Stimulated activated CD8-positive, alpha-beta memory T cell treated with anti-CD3 and anti-CD28 coated beads, Interleukin-7, amount 100 ng/mL, for 24 hours (primary cell): ENCODE measurements at regions not wholly inside any gene's neighbourhood (a gene's known extent, or its start where the extent isn't known, plus 50 kb on each side); places are given as distances from the start of the nearest gene placed in this dataset.

Source experiments
- DNase-seq: peaks from one replicate; pipeline ENCODE4 v3.0.0-alpha.2; 2020; ENCODE audit warnings: low read depth

DNA sequence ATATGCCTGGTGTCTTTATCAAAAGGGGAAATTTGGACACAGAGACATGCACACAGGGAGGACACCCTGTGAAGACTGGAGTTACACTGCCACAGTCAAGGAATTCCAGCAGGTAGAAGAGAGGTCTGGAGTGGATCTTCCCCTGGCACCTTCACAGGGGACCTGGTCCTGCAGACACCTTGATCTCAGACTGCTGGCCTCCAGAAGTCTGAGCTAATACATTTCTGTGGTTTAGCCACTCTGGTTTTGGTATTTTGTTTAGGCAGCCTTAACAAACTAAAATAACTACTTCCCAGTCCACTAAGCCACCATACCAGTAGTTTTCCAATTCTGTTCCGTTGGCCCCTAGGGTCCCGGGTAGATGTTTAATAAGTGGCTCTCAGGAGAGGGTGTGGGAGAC, 164.7 kb downstream of the SETD4 start:
- DNase-seq, result no peak

GRCh38 chr21:35893156-35893555, 167.2 kb downstream of the SETD4 start:
- no peak for DNase-seq

DNA sequence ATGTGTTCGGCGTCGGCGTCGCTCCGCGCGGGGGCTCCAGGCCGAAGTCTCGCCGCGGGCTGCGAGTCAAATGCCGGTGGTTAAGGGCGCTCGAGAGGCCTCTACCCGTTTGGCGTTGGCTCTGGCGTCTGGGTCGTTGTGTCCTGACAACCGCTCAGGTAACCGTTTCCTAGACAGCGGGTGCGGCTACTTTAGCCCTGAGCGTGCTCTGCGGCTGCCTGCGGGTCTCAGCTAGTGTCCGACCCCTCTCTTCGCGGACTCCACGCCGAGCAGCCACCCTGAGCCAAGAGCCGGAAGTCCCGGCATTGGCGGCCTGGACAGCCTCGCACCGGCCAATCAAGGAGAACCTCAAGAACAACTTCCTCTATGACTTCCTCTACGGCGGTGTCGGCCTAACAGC, 173.4 kb downstream of the SETD4 start:
- DNase-seq, result no peak

GRCh38 chr21:35885942-35886541, 174.3 kb downstream of the SETD4 start:
- no peak for DNase-seq

DNA sequence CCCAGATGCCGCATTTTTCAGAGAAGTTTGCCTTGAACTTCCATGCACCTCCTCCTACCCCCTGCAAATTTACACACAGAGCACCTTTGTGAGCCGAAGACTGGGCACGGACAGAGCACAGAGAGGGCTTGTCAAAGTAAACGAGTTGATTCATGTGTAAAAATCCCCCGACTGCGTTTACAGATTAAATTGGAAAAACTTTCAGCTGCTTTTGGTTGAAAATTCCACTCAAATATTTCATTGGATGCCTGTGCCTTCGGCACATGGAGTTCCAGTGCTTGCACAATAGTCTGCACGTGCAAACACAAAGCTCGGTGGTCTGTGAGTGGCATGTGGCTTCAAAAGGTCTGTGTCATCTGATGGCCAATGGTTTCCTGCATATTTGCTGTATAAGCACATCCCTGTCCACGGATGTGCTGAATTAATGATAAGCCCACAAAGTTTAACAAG, 177.5 kb downstream of the SETD4 start:
- DNase-seq, result no peak

DNA sequence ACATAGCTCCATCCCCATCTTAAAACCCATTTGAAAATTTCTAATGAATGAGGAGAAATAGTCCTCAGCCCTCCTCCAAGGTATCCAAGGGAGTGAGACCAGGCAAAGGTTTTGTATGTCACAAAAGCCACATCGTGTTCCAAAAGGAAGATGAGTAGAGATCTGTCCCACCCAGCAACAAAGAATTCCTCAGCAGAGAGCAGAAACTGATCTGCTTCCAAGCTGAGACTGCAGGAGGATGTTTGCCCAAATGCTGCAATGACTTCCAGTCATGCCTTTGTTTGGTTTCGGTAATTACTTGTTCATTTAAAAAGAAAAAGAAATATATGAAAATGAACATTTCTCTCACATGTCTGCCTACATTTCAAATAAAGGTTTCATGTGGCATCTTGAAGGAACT, 186.9 kb downstream of the SETD4 start:
- no peak for DNase-seq

DNA sequence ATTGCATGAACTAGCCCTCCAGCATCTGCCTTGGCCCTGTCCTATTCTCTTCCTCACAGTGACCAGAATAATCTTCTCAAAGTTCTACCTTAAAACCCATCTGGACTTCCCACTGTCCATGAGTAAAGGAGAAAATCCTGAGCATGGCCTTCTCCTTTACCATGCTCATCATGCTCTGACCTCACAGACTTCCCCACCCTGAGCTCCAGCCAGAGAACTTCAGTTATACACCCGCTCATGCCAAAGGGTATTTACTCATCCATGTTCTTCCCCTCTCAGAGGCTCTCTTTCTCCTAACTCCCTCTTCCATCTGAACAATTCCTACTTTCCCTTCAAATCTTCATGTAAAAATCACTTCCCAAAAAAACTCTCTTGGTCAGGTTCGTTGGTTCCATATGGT, 188.4 kb downstream of the SETD4 start:
- no peak for DNase-seq

- no peak for DNase-seq
These were observed 191.5 kb downstream of the SETD4 start for GRCh38 chr21:35868869-35869223.

- no peak for DNase-seq
These were observed 192.1 kb downstream of the SETD4 start for GRCh38 chr21:35868005-35868868.

- no peak for DNase-seq
These were observed 196.3 kb downstream of the SETD4 start for GRCh38 chr21:35864039-35864438.

DNA sequence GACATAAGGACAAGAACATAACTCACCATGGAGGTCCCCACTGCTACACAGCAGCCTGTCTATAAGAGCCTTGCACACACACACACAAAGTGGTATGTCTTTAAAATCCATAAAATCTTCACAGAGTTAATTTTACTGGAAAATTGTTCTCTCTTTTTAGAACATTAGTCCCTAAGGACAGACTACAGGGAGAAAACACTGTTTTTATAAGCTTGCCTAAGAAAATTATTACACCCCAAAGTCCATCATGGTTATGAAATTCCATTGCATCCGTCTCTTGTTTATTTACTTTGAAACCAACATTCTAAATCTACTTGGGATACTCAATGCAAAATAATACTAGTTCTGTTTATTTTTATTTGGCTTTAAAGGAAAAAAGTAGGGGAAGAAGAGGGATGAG, 197.4 kb downstream of the SETD4 start:
- no peak for DNase-seq

DNA sequence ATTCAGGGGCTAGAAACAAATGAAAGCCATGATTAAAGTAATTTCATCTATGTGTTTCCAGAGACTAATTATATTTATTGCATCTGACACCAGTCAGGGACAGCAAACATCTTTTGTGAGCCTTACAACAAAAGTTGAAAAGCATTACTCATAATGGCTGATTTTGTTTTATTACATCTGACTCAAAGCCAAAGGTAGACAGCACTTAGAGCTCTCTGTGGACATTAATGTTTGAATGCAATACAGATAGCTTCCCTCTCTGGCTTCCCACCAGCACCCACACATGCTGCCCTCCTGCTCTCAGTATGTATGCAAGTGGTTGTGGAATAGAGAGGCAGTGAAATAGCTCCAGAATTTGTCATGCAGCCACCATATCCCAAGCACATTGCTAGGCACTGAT, 198.7 kb downstream of the SETD4 start:
- no peak for DNase-seq

- DNase-seq, result no peak
These were observed 200.0 kb downstream of the SETD4 start for GRCh38 chr21:35860189-35860869.

DNA sequence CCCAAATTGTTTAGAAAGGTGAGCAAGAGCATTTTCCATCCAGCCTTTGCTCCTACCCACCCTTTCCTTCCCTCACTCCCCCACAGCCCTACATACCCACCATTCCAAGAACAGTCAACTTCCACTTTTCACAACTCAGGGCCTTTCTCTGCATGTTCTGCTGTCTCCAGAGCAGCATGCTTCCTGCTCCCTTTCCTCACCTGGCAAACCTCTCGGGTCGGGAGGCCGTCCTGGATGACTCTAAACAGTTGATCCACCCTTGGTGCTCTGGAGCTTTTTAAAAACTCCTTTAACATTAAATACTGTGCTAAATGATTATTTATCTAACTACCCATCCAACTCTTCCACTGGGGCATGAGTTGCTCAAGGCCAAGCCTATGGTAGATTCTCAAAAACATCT, 200.6 kb downstream of the SETD4 start:
- no peak for DNase-seq

GRCh38 chr21:35857095-35857494, 203.2 kb downstream of the SETD4 start:
- DNase-seq, result no peak

- no peak for DNase-seq
These were observed 204.8 kb downstream of the SETD4 start for GRCh38 chr21:35855484-35855883.

- DNase-seq, result no peak
These were observed 206.0 kb downstream of the SETD4 start for GRCh38 chr21:35854281-35854680.

DNA sequence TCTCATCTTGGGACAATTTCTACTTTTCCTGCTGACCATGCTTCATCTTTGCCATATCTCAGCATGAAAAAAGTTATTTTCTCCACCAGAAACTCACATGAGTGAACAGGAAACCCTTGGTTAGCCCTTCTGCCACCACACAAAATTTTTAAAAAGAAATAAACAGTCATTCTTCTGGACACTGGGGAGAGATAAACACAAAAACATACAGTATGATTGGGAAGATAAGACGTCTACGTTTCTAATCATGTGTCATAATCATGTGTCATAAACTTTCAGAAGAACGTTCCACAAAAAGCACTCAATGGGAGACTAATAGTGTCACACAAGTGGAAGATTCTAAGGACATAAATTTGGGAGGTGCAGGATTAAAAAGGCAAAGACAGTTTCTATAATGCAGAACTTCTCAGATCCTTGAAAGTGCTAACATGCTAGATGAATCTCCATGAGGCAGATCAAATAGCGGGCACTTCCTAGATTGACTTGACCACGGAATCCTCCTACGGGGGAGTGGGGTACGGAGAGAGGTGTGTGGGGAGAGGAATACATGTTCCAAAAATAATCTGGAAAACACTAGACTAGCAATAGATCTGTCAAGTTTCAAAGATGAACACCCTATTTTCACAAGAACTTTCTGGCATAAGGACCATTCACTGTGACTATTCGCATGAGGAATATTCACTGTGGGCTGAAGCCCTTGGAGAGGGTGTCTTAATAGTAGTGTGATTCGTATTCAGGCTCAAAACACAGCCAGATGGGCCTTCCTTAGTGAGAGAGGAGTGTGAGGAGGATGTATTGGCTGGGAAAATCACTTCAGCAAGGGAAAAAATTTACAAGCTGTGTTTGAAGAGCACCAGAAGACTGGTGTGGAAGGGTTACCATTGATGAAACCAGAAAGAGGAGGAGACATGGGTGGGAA, 206.7 kb downstream of the SETD4 start:
- no peak for DNase-seq

DNA sequence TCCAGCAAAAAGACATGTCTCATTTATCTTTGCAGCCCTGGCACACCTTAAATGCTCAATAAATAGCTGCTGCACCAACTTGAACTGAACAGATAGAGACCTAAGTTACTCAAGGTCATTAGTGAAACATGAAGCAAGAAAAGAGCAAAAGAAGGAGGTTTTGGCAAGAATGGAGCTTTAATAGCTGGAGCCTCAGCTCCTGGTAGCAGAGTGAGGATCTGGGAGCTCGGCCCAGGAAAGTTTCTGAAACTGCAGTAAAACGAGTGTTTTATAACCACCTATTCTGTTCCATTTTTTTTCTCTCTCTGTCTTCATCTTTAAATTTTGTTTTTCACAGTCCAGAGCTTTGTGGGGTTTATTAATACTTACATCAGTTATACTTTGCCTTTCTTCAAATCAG, 207.5 kb downstream of the SETD4 start:
- DNase-seq, result no peak

DNA sequence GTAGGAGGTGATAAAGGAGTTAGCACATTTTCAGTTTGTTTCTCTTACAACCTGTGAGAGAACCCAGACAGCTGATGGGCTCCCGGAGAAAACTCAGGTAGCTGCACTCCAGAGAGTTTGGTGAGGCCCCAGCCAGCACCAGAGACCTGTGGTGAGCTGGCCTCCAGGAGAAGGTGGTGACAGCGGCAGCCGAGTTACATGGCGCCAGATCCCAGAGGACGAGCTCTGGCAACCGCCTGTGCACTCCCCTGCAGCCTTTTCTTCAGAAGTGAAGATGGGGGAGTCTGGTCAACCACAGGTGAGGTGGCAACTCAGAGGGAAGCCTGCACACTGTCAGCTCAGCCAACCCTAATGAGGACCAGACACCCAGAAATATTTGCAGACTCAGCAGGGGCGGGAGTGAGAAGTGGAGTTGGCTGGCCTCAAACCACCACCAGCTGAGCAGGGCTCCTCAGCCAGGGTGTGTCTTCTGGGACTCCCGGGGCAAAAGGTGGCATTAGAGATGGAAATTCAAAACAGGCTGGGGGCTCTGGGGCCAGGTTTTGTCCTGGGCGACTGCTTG, 209.7 kb downstream of the SETD4 start:
- DNase-seq, result no peak

GRCh38 chr21:35850029-35850428, 210.3 kb downstream of the SETD4 start:
- DNase-seq, result no peak

DNA sequence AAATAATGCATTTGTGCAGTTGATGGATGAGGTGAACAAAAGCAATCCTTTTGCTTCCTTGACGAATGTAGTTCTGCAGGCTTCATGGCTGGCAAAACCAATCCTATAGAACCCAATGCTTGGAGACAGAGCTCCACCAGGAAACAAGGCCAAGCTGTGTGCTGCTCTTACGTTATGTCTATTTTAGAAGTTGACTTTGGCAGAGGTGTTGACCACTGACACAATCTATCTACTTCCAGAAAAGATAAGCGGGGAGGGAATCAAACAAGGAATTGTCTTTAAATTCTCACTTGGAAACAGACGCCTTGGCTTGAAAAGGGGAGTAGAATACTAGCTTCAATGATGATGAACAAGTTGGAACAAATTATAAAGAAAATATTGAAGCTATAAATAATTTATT, 211.2 kb downstream of the SETD4 start:
- no peak for DNase-seq
